Activated naive CD4-positive, alpha-beta T cell treated with anti-CD3 and anti-CD28 coated beads for 36 hours (primary cell): ENCODE measurements at regions not wholly inside any gene's neighbourhood (a gene's known extent, or its start where the extent isn't known, plus 50 kb on each side); places are given as distances from the start of the nearest gene placed in this dataset.
"Not testable (repeated sequence)": the region's sequence is repeated elsewhere in the genome, so short reads cannot be mapped to it uniquely, and the experiment has no call there.

Experiments used
- CTCF ChIA-PET: fragments of 350-600 bp; sonication (Branson Sonifier 250); formaldehyde crosslinking; loops from one replicate; lab custom pipeline; 2021; ENCODE audit warnings: antibody characterized with exemption; lab: Charles Lee
- DNase-seq: peaks from one replicate; pipeline ENCODE4 v3.0.0-alpha.2; 2020
- H3K27ac Mint-ChIP-seq: one replicate; pipeline ENCODE4 v1.8.0; 2021; ENCODE audit warnings: mild to moderate bottlenecking, mixed read lengths
- H3K27me3 Mint-ChIP-seq: one replicate; pipeline ENCODE4 v1.8.0; 2021; ENCODE audit warnings: low read depth, mixed read lengths
- H3K36me3 Mint-ChIP-seq: one replicate; pipeline ENCODE4 v1.8.0; 2021; ENCODE audit warnings: low read depth, mixed read lengths
- H3K4me1 Mint-ChIP-seq: one replicate; pipeline ENCODE4 v1.8.0; 2021; ENCODE audit warnings: low read depth, mixed read lengths
- H3K4me3 Mint-ChIP-seq: one replicate; pipeline ENCODE4 v1.8.0; 2021; ENCODE audit warnings: mild to moderate bottlenecking, moderate library complexity, mixed read lengths
- H3K9me3 Mint-ChIP-seq: one replicate; pipeline ENCODE4 v1.8.0; 2021; ENCODE audit warnings: mixed read lengths
- intact Hi-C: fragments of 100-400 bp; cut with micrococcal nuclease; formaldehyde crosslinking; loops from one replicate; pipeline ENCODE4 v1.15.1; 2023

DNA sequence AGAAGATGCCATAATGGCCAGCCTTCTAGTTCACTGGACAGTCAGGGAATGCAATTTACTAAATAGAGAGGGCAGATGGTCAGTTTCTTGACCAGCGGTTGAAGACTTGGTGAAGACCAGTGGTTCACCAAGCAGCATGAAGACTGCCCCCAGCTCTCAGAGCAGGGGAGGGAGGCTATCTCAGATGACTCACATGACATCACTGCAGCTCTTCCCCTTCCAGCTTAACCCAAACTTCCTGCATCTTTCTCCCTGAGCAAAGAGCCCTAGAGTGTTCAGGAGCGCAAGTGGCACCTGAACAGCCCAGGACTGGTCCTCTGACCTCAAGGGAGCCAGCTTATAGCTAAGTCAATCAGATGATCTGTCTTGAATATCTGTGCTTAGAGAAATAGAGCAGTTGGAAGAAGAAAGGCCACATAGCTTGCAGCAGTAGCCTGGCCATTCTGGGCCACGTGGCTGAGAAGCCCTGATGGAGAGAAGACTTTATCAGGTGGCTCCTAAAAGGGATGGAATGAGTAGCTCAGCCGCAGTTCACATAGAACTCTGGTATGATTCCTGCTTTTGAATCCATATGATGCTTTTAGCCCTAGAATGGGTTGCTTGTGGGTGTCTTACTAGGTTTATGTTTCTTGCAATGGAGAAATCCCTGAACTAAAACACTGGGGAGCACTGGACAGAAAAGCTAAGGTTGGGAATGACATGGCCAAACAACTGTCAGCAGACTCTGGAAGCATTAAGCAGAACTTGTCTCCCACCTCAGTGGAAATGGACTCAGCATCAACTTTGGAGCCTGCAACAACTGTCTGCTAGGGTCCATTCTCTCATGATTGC, 392.1 kb upstream of the CCL2 start:
- H3K4me1 Mint-ChIP-seq, result no peaks in the 10 kb centered on the region
- intact Hi-C loops, result no loop called here

GRCh38 chr17:33864758-33865229, 390.3 kb upstream of the CCL2 start:
- Mint-ChIP-seq H3K9me3 (no peaks in the 10 kb centered on the region), H3K4me1 (no peaks in the 10 kb centered on the region), H3K4me3 (no peak overlapping the region), H3K27me3 (peaks cover 5% of the 10 kb centered on the region), H3K27ac (no peak overlapping the region), H3K36me3 (no peaks in the 10 kb centered on the region)
- no peak for DNase-seq
- intact Hi-C loops, result no loop called here
- CTCF ChIA-PET, result no interaction called here

More for the DNA sequence above, 392.1 kb upstream of the CCL2 start:
- CTCF ChIA-PET, result no interaction called here
- Mint-ChIP-seq H3K27me3 (peaks cover 5% of the 10 kb centered on the region), H3K9me3 (no peaks in the 10 kb centered on the region), H3K4me3 (no peak overlapping the region), H3K27ac (no peak overlapping the region), H3K36me3 (no peaks in the 10 kb centered on the region)
- DNase-seq, result no peak

DNA sequence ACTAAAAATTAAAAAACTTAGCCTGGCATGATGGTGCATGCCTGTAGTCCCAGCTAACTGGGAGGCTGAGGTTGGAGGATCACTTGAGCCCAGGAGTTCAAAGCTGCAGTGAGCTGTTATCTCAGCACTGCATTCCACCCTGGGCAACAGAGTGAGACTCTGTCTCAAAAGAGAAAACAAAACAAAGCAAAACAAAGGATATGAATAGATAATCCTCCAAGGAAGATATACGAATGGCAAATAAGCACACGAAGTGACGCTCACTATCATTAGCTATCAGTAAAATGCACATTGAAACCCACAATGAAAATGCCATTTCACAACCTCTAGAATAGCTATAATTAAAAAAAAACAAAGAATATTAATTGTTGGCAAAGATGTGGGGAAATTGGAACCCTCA, 386.2 kb upstream of the CCL2 start:
- Mint-ChIP-seq H3K4me3 (no peak overlapping the region), H3K9me3 (no peaks in the 10 kb centered on the region), H3K36me3 (no peaks in the 10 kb centered on the region), H3K27me3 (peaks cover 12% of the 10 kb centered on the region), H3K27ac (no peak overlapping the region), H3K4me1 (no peaks in the 10 kb centered on the region)
- intact Hi-C loops, result no loop called here
- CTCF ChIA-PET, result no interaction called here
- no peak for DNase-seq

DNA sequence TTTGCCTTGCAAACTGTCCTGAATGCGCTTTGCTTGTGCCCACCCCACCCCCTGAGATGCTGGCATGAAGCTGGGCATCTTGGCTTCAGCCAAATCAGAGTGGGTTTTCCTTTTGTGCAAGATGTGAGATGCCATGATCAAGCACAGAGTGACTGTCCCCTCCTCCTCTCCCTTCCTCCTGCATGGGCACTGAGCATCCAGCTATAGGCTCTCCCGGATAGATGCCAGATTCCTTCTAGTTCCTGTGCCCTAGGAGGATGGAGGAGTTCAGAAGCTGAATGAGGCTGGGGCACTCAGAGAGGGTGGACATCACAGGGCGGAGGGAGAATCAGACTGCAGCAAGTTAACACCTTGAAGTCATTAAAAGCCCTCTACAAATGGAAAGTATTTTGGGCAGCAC, 384.1 kb upstream of the CCL2 start:
- no peaks in the 10 kb centered on the region for H3K9me3 Mint-ChIP-seq
- no peak for DNase-seq
- CTCF ChIA-PET, result no interaction called here
- no peak overlapping the region for H3K27ac Mint-ChIP-seq
- peaks cover 12% of the 10 kb centered on the region for H3K27me3 Mint-ChIP-seq
- intact Hi-C loops, result no loop called here
- H3K36me3 Mint-ChIP-seq, result no peaks in the 10 kb centered on the region
- no peak overlapping the region for H3K4me3 Mint-ChIP-seq
- H3K4me1 Mint-ChIP-seq, result no peaks in the 10 kb centered on the region

DNA sequence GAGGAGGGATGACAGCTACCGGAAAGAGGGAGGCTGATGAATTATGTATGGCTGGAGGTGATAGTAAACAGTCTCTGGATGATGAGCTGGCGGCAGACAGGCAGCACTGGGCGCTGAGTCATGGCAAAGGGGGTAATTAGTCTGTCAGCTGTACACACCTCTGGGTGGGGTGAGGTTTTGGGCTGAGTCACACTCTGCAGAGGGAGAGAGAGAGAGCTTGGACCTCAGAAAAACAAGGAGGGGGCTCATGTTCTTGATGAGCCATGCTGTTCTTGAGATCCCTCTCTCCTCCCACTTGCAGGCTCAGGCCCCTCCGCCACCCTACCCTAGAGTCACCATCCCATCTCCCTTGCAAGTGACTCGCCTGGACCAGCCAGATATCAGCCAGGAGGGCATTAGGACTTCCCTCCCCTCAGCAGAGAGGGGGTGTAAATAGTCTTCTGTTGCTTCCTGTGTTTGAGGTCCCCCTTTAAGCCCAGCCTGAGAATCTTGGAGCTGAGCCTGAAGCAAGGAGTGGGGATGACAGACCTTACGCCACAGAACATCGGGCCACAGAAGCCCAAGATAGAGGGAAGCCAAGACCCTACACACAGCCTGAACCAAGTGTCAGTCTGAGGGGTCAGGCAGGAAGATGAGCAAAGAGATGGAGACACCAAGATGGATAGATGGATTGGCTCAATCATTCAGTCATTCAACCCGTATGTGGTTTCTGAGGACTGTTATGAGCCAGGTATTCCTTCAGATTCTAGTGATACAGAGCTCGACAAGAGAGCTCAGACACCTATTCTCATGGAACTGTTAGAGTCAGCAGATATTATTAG, 383.2 kb upstream of the CCL2 start:
- no peaks in the 10 kb centered on the region for H3K4me1 Mint-ChIP-seq
- DNase-seq, result no peak
- intact Hi-C loops, result no loop called here
- no peaks in the 10 kb centered on the region for H3K9me3 Mint-ChIP-seq
- no peak overlapping the region for H3K27ac Mint-ChIP-seq
- no peaks in the 10 kb centered on the region for H3K36me3 Mint-ChIP-seq
- no peak overlapping the region for H3K4me3 Mint-ChIP-seq
- CTCF ChIA-PET, result no interaction called here
- H3K27me3 Mint-ChIP-seq, result peaks cover 14% of the 10 kb centered on the region

- no peak overlapping the region for H3K27ac Mint-ChIP-seq
- H3K4me1 Mint-ChIP-seq, result no peaks in the 10 kb centered on the region
- H3K9me3 Mint-ChIP-seq, result no peaks in the 10 kb centered on the region
- intact Hi-C loops, result no loop called here
- CTCF ChIA-PET, result no interaction called here
- H3K36me3 Mint-ChIP-seq, result no peaks in the 10 kb centered on the region
- H3K27me3 Mint-ChIP-seq, result peaks cover 14% of the 10 kb centered on the region
- DNase-seq, result no peak
- no peak overlapping the region for H3K4me3 Mint-ChIP-seq
Measured at GRCh38 chr17:33873201-33873617, 381.9 kb upstream of the CCL2 start.

GRCh38 chr17:33874617-33875060, 380.4 kb upstream of the CCL2 start:
- no peak for DNase-seq
- no peak overlapping the region for H3K27ac Mint-ChIP-seq
- H3K9me3 Mint-ChIP-seq, result no peaks in the 10 kb centered on the region
- peaks cover under 1% of the 10 kb centered on the region for H3K36me3 Mint-ChIP-seq
- no peaks in the 10 kb centered on the region for H3K4me1 Mint-ChIP-seq
- H3K27me3 Mint-ChIP-seq, result peaks cover 17% of the 10 kb centered on the region
- CTCF ChIA-PET, result no interaction called here
- no peak overlapping the region for H3K4me3 Mint-ChIP-seq
- intact Hi-C loops, result no loop called here

DNA sequence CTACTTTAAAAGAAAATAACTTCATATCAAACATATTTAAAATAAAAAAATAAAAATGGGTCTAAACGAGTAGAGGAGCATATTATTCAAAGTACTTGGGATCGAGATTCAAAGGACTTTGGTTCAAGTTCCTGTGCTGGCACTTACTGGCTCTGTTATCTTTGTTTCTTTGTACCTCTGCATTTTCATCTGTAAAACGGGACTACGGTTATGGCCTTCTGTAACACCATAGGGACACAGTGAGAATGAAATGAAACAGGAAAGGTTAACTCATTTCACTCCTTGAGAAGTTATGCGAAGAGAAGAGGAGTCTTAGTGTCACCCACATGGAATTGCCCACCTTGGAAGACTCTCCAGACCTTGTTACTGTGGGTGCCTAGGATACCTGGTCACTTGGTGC, 379.1 kb upstream of the CCL2 start:
- Mint-ChIP-seq H3K4me1 (no peaks in the 10 kb centered on the region), H3K27ac (no peak overlapping the region), H3K36me3 (peaks cover 2% of the 10 kb centered on the region), H3K4me3 (no peak overlapping the region), H3K9me3 (no peaks in the 10 kb centered on the region), H3K27me3 (peaks cover 16% of the 10 kb centered on the region)
- DNase-seq, result no peak
- intact Hi-C loops, result no loop called here
- CTCF ChIA-PET, result no interaction called here

DNA sequence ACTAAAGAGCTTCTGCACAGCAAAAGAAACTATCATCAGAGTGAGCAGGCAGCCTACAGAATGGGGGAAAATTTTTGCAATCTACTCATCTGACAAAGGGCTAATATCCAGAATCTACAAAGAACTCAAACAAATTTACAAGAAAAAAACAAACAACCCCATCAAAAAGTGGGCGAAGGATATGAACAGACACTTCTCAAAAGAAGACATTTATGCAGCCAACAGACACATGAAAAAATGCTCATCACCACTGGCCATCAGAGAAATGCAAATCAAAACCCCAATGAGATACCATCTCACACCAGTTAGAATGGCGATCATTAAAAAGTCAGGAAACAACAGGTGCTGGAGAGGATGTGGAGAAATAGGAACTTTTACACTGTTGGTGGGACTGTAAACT, 372.8 kb upstream of the CCL2 start:
- H3K27me3 Mint-ChIP-seq, intact Hi-C loops, H3K27ac Mint-ChIP-seq, CTCF ChIA-PET, H3K4me1 Mint-ChIP-seq, H3K9me3 Mint-ChIP-seq, H3K4me3 Mint-ChIP-seq, DNase-seq, H3K36me3 Mint-ChIP-seq: not testable (repeated sequence)

GRCh38 chr17:33882677-33883076, 372.4 kb upstream of the CCL2 start:
- DNase-seq, CTCF ChIA-PET, H3K4me3 Mint-ChIP-seq, H3K27me3 Mint-ChIP-seq, intact Hi-C loops, H3K36me3 Mint-ChIP-seq, H3K4me1 Mint-ChIP-seq, H3K27ac Mint-ChIP-seq, H3K9me3 Mint-ChIP-seq: not testable (repeated sequence)

GRCh38 chr17:33888455-33888854, 366.6 kb upstream of the CCL2 start:
- no peak overlapping the region for H3K27ac Mint-ChIP-seq
- no peaks in the 10 kb centered on the region for H3K36me3 Mint-ChIP-seq
- CTCF ChIA-PET, result no interaction called here
- no peaks in the 10 kb centered on the region for H3K27me3 Mint-ChIP-seq
- no peak overlapping the region for H3K4me3 Mint-ChIP-seq
- H3K9me3 Mint-ChIP-seq, result no peaks in the 10 kb centered on the region
- no peaks in the 10 kb centered on the region for H3K4me1 Mint-ChIP-seq
- intact Hi-C loops, result no loop called here
- DNase-seq, result no peak

DNA sequence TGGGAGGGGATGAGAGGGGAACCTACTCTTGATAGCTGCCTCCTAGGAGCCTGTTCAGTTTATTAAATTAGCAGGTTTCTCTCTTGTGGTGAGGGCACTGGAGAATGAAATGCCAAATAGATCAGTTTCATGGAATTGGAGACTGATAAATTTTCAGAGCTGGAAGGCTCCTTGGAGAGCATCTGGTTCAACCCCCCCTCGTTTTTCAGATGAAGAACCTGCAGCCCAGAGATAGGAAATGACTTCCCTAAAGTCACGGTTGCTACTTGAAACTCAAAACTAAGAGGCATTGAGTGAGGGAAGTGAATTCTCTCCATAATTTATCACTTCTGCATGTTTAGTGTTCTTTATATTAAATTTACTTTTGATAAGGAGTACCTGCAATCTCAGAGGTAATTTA, 366.0 kb upstream of the CCL2 start:
- Mint-ChIP-seq H3K36me3 (no peaks in the 10 kb centered on the region), H3K4me1 (no peaks in the 10 kb centered on the region), H3K4me3 (no peak overlapping the region), H3K27ac (no peak overlapping the region), H3K27me3 (no peaks in the 10 kb centered on the region), H3K9me3 (no peaks in the 10 kb centered on the region)
- intact Hi-C loops, result no loop called here
- CTCF ChIA-PET, result no interaction called here
- DNase-seq, result no peak

- no peaks in the 10 kb centered on the region for H3K27me3 Mint-ChIP-seq
- no peaks in the 10 kb centered on the region for H3K9me3 Mint-ChIP-seq
- no peaks in the 10 kb centered on the region for H3K4me1 Mint-ChIP-seq
- no peak overlapping the region for H3K4me3 Mint-ChIP-seq
- CTCF ChIA-PET, result no interaction called here
- DNase-seq, result no peak
- H3K27ac Mint-ChIP-seq, result no peak overlapping the region
- H3K36me3 Mint-ChIP-seq, result no peaks in the 10 kb centered on the region
- intact Hi-C loops, result no loop called here
Measured at GRCh38 chr17:33889766-33890165, 365.3 kb upstream of the CCL2 start.
